ENCODE measurements at regions not wholly inside any gene's neighbourhood (a gene's known extent, or its start where the extent isn't known, plus 50 kb on each side); places are given as distances from the start of the nearest gene placed in this dataset.
"Not testable (repeated sequence)": the region's sequence is repeated elsewhere in the genome, so short reads cannot be mapped to it uniquely, and the experiment has no call there.

DNA sequence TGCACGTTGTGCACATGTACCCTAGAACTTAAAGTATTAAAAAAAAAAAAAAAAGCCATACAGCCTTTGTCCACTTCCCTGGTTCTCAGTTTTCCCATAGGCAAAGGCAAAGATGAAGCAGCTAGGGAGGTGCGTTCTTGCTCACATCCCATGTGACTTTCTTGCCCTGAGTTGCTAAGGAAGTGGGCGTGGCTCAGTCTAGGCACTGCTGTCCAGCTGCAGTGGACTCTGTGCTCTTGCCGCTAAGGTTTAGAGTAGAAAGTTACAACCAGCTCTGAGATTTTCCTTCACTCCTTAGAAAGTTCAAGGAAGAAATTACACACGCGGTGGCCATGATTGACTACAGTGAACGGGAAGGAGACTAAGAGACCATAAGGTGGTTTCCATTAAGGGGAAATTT is 144.7 kb downstream of the NAA11 start:
- H3K27ac ChIP-seq, result no peak overlapping the region
- DNase-seq (ENCODE audit: low read depth, low spot score), result no peak

DNA sequence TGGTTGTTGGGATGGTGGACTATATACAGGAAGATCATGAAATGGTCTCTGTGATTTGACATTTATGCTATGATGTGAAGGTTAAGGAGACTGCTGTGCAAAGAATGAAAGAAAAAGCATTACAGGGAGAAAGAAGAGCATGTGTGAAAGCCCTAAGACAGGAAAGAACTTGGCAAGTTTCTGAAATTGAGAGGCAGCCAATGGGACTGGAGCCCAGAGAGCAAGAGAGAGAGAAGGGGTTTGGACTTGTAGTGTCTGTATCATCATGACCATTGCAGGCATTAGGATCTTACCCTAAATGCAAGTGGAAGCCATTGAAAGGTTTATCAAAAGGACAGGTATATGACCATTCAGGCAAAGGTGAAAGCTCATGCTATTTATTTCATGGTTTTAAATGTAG is 147.1 kb downstream of the NAA11 start:
- no peak overlapping the region for H3K27ac ChIP-seq
- DNase-seq (ENCODE audit: low read depth, low spot score), result no peak

- H3K27ac ChIP-seq, result no peak overlapping the region
- DNase-seq (ENCODE audit: low read depth, low spot score), result no peak
These were observed 148.5 kb downstream of the NAA11 start for GRCh38 chr4:79177388-79177787.

DNA sequence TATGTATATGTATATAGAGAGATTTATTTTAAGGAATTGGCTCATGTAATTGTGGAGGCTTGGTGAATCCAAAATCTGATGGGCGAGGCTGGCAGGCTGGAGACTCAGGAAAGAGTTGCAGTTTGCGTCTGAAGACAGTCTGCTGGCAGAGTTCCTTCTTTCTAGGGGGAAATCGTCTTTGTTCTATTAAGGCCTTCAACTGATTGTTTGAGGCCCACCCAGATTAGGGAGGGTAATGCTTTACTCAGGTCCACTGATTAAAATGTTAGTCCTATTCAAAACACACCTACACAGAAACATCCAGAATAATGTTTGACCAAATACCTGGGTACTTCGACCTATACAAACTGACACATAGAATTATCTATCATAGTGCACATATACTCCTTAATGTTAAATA is 149.5 kb downstream of the NAA11 start:
- H3K27ac ChIP-seq, result no peak overlapping the region
- DNase-seq (ENCODE audit: low read depth, low spot score), result no peak

GRCh38 chr4:79175716-79176115 is 150.1 kb downstream of the NAA11 start:
- DNase-seq (ENCODE audit: low read depth, low spot score), result no peak
- H3K27ac ChIP-seq, result no peak overlapping the region

- DNase-seq (ENCODE audit: low read depth, low spot score), result no peak
- no peak overlapping the region for H3K27ac ChIP-seq
These were observed 151.2 kb downstream of the NAA11 start for GRCh38 chr4:79174490-79175252.

GRCh38 chr4:79173186-79173585 is 152.7 kb downstream of the NAA11 start:
- DNase-seq (ENCODE audit: low read depth, low spot score), result no peak
- no peak overlapping the region for H3K27ac ChIP-seq

DNA sequence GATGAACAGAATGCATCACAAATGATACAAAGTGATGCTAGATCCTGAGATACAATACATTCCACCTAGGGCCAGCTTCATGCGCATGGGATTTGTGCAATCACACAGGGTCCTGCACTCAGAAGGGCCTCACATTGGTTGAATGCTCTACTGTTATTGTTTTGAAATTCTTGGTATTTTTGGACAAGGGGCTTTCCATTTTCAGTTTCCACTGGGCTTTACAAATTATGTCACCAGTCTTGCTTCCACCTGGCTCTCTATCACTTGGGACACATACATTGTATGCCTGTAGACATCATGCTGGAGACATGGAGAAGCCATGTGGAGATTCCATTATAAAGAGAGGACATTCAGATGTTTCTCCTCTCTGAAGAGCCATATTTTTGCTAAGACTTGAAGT is 155.8 kb downstream of the NAA11 start:
- no peak overlapping the region for H3K27ac ChIP-seq
- DNase-seq (ENCODE audit: low read depth, low spot score), result no peak

GRCh38 chr4:79164907-79165610 is 160.8 kb downstream of the NAA11 start:
- no peak for DNase-seq (ENCODE audit: low read depth, low spot score)
- H3K27ac ChIP-seq, result no peak overlapping the region

DNA sequence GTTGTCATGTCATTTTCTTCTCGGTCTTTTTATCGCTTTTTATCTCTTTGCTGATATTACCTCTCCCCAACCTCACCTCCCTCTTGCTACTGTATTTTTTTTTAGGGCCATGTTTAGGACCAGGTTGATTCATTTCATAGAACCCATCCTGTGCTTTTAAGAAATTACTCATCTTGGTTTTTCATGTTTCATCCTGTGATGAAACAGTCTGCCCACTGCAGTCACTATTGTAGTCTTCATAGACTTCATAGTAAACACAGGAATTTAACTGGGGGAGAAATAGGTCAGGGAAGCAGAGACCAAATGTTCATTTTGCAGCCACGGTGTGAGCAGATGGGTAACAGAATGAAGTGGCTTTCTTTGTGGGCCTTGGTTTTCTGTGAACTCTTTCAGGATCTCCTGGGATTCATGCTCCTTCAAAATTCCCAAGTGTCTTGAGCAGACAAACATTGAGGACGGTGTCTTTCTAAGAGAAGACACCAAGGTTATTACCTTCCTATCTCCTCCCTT is 161.8 kb downstream of the NAA11 start:
- no peak for DNase-seq (ENCODE audit: low read depth, low spot score)
- H3K27ac ChIP-seq, result no peak overlapping the region

DNA sequence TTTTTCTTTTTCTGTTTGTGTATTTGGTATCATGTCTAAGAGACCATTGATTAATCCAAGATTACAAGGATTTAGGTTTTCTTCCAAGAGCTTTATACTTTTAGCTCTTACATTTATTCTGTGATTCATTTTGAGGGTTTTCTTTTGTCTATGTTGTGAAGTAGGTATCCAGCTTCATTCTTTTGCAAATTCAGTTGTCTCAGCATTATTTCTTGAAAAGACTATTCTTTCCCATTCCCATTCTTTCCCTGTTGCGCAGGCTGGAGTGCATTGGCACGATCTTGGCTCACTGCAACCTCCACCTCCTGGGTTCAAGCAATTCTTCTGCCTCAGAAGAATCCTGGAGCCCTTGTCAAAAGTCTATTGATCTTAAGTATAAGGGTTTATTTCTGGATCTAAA is 164.9 kb downstream of the NAA11 start:
- no peak overlapping the region for H3K27ac ChIP-seq
- DNase-seq (ENCODE audit: low read depth, low spot score), result no peak

DNA sequence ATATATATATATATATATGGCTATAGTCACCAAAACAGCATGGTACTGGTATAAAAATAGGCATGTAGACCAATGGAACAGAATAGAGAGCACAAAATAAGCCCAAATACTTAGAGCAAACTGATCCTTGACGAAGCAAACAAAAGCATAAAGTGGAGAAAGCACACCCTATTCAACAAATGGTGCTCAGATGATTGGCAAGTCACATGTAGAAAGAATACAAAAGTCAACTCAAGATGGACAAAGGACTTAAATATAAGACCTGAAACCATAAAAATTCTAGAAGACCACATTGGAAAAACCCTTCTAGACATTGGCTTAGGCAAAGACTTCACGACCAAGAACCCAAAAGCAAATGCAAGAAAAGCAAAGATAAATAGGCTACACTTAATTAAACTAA is 167.2 kb downstream of the NAA11 start:
- not testable (repeated sequence) for DNase-seq (ENCODE audit: low read depth, low spot score)

DNA sequence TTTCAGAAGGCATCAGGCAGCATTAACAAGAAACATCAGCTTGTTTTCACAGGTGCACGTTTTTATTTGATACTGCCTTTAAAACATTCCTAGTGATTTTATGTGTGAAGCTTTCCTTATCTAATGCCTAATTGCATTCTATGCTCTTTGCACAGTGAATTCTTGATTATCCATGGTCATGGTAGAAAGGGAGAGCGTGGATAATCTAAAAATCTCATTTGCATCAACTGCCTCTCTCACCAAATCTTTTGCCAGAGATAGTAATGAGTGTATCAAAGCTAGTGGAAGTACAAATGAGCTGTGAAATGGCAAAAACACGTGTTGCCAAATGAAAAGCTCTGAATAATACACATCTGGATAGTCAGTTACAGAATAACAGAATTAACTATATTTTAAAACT is 170.5 kb downstream of the NAA11 start:
- DNase-seq (ENCODE audit: low read depth, low spot score), result no peak
- H3K27ac ChIP-seq, result no peak overlapping the region

More for the DNA sequence above, 167.2 kb downstream of the NAA11 start:
- not testable (repeated sequence) for H3K27ac ChIP-seq

DNA sequence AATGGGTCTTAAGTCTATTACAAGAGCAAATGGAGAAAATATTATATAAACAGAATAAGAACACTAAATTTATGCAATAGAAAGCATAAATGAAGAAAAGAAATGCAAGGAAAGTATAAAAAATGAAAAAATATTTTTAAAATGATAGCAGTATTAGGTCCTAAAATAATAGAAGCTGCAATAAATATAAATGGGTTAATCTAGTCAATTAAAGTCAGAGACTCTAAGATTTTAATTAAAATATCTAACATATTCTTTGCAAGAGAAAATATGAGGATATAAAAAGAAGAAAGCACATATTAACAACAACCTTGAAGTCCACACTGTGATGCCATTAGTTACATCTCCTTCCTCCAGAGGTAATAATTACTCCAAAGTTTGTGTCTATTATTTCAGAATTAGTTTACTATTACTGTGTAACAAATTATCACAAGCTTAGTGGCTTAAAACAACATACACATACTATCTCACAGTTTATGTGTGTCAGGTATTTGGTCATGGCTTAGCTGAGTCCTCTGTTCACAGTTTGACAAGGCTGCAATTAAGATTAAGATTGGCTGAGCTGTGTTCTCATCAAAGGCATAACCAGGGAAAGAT is 174.9 kb downstream of the NAA11 start:
- DNase-seq (ENCODE audit: low read depth, low spot score), result no peak
- no peak overlapping the region for H3K27ac ChIP-seq

DNA sequence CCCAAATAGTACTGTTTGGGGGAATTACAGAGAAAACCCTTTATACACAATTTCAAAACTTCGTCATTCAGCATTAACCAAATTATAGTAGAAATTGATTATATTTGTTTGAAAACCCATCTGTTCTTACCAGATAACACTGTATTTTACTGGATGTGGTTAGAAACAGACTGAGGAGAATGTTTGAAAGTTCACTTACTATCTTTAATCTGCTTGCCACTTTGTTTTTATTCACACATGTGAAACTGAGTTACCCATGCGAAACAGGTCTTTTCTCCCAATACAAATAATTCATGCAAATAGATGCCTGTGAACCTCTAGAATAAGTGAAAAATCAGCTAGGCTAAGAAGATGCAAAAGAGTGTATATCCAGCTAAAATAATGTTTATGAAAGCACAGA is 177.5 kb downstream of the NAA11 start:
- H3K27ac ChIP-seq, result no peak overlapping the region
- no peak for DNase-seq (ENCODE audit: low read depth, low spot score)

DNA sequence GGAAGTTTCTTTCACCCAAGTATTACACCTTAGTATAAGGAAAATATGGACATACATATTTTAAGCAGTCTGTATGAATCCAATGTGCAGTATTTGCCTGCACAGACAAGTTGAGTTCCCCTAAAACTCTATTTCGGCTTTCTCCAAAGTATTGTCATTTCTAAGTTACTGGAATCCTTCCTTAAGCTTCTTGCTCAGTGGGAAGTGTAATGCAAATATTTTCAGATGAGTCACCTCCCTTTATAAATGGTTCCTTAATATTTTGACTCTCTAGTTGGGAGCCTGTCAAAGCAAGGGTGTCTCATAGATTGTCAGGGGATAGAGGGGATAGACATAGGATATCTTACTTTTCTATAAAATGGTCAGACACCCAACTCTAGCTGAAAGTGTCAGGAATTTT is 178.6 kb downstream of the NAA11 start:
- DNase-seq (ENCODE audit: low read depth, low spot score), result no peak
- no peak overlapping the region for H3K27ac ChIP-seq

- peak; percentile 5 for DNase-seq (ENCODE audit: low read depth, low spot score)
- H3K27ac ChIP-seq, result no peak overlapping the region
These were observed 184.3 kb downstream of the NAA11 start for GRCh38 chr4:79141530-79141929.

DNA sequence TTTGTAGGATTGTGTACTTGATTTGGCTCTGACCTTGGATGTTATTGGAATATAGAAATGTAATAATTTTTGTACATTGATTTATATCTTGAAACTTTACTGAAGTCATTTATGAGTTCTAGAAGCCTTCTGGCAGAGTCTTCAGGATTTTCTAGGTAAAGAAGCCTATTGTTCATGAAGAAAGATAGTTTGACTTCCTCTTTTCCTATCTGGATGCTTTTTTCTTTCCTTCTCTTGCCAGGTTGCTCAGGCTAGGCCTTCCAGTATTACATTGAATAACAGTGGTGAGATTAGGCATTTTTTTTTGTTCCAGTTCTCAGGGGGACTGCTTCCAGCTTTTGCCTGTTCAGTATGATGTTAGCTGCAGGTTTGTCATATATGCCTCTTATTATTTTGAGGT is 191.1 kb downstream of the NAA11 start:
- DNase-seq (ENCODE audit: low read depth, low spot score), result no peak
- no peak overlapping the region for H3K27ac ChIP-seq

DNA sequence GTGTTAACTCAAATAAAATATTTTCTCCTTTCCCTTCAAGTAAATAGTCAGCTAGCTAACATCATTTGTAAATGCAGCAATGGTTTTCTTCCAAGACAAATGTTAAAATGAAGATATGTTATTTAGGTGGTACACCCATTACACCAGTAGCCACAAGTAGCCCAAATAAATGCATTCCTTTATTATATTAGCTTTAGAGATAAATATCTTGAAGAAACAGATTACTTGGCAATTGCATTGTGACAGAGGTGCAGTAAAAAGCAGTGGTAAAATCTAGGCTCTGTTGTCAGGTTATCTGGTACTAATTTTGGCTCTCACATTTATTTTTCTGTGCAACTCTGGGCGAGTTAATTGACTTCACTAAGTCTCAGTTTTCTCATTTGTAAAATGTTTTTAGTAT is 193.0 kb downstream of the NAA11 start:
- H3K27ac ChIP-seq, result no peak overlapping the region
- no peak for DNase-seq (ENCODE audit: low read depth, low spot score)

- H3K27ac ChIP-seq, result no peak overlapping the region
- DNase-seq (ENCODE audit: low read depth, low spot score), result no peak
These were observed 182.7 kb upstream of the PAQR3 start for GRCh38 chr4:79121875-79122358.

GRCh38 chr4:79121223-79121622 is 182.0 kb upstream of the PAQR3 start:
- DNase-seq (ENCODE audit: low read depth, low spot score), result no peak
- H3K27ac ChIP-seq, result no peak overlapping the region
